CD4-positive, alpha-beta T cell treated with Interferon gamma for 1 hour (primary cell): ENCODE measurements at regions not wholly inside any gene's neighbourhood (a gene's known extent, or its start where the extent isn't known, plus 50 kb on each side); places are given as distances from the start of the nearest gene placed in this dataset.
"Not testable (repeated sequence)": the region's sequence is repeated elsewhere in the genome, so short reads cannot be mapped to it uniquely, and the experiment has no call there.

Experiments
- DNase-seq: peaks from one replicate; pipeline ENCODE4 v3.0.0-alpha.2; 2020

DNA sequence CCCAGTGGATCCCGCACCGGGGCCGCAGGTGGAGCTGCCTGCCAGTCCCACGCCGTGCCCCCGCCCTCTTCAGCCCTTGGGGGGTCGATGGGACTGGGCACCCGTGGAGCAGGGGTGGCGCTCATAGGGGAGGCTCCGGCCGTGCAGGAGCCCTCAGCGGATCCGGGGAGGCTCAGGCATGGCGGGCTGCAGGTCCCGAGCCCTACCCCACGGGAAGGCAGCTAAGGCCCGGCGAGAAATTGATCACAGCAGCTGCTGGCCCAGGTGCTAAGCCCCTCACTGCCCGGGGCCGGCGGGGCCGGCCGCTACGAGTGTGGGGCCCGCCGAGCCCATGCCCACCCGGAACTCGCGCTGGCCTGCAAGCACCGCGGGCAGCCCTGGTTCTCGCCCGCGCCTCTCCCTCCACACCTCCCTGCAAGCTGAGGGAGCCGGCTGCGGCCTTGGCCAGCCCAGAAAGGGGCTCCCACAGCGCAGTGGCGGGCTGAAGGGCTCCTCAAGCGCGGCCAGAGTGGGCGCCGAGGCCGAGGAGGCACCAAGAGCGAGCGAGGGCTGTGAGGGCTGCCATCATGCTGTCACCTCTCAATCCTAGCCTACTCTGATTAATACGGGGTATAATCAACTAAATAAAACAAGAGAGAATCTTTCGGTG, 56.5 kb upstream of the ABHD2 start:
- not testable (repeated sequence) for DNase-seq

DNA sequence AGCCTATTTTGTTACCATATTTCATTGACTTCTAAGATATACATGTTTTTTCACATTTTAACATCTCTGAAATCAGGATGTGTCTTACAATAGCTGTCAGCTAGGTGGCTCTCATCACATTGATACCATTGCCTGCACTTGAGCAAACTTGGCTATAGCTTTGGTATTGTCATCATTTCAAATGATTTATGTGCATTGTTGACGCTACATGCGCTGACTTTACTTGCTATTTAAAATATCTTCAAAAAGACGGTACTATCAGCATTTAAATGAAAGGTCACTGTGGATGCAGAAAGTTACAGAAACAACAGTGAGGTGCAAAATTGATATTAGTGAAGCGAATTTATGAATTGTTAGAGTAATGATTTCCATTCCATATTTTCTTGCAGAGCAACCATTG, 54.0 kb upstream of the ABHD2 start:
- no peak for DNase-seq

DNA sequence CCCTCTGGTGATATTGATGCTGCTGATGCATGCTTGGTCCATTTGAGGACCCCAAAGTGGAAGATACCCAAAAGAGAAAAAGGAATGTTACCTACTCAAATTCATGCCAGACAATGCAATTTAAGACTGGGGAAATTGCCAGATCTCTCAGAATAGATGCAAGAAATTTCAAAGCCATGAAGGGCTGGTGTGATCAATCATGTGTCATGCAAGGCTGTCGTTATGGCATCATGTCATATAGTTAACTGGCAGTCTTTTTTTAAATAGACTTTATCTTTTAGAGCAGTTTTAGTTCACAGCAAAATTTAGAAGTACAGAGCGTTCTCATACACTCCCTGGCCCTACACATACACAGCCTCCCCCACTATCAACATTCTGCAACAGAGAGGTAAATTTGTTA, 53.1 kb upstream of the ABHD2 start:
- no peak for DNase-seq

DNA sequence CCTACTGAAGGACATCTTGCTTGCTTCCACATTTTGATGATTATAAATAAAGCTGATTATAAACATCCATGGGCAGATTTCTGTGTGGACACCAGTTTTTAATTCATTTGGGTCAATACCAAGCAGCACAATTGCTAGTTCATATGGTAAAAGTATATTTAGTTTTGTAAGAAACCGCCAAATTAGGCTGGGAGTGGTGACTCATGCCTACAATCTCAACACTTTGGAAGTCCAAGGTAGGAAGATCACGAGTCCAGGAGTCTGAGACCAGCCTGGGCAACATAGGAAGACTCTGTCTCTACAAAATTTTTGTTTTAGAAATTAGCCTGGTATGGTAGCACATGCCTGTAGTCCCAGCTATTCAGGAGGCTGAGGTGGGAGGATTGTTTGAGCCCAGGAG, 52.6 kb upstream of the ABHD2 start:
- no peak for DNase-seq

DNA sequence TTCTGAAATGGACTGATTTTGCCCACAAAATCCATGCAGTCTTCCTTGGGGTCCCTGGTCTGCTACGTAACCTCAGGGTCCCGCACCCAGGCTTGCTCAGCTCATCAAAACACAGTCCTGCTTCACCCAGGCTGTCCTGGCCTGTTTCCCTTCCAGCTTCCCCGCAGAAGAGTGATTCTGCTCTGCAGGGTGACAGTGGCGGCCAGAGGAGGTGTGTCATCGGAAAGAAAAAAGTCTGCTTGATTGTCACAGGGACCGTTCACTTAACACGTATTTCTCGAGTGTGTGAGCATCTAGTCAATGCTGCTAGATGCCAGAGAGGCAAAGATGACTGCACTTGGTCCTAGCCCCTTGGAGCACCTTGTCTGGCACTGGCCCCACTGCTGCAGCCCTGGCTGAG, 50.1 kb upstream of the ABHD2 start:
- DNase-seq: no peak
